HEK293 (cell line): ENCODE measurements at regions not wholly inside any gene's neighbourhood (a gene's known extent, or its start where the extent isn't known, plus 50 kb on each side); places are given as distances from the start of the nearest gene placed in this dataset.

Experiments
- CTCF ChIA-PET: fragments of 350-600 bp; formaldehyde crosslinking; extraction: SDS; loops from one replicate; lab custom pipeline; 2021; ENCODE audit warnings: antibody characterized with exemption; lab: Yijun Ruan, JAX
- POLR2A ChIA-PET: fragments of 300-600 bp; formaldehyde crosslinking; extraction: SDS; loops from one replicate; lab custom pipeline; 2020; ENCODE audit warnings: antibody characterized with exemption, inconsistent platforms; lab: Yijun Ruan, JAX
- H3K27ac ChIP-seq: fragments of 200-500 bp; sonication (Bioruptor generic); 2 replicates; pipeline ENCODE4 v1.5.1; 2014; ENCODE audit warnings: low read depth, low read length, control low read depth, inconsistent platforms; ENCODE audit errors: extremely low read depth
- H3K36me3 ChIP-seq, 2 experiments: fragments of 200-500 bp in 1 of 2; sonication (Bioruptor generic) in 1 of 2; 1 replicate in 1 of 2; 2 replicates in 1 of 2; pipeline ENCODE4 v1.5.1; 2014 to 2017; ENCODE audit warnings: inconsistent platforms in 2 of 2, low read length in 2 of 2; ENCODE audit not compliant: control insufficient read depth in 2 of 2, insufficient read depth in 1 of 2
- H3K4me1 ChIP-seq: fragments of 200-500 bp; sonication (Bioruptor generic); 2 replicates; pipeline ENCODE4 v1.5.1; 2014; ENCODE audit warnings: mild to moderate bottlenecking, low read length, inconsistent platforms; ENCODE audit not compliant: control insufficient read depth, insufficient read depth
- H3K4me3 ChIP-seq: 2 replicates; pipeline ENCODE4 v1.5.1; 2011; ENCODE audit warnings: low read depth, mild to moderate bottlenecking, control low read depth, low read length, moderate library complexity
- H3K9me3 ChIP-seq: fragments of 200-500 bp; sonication (Bioruptor generic); 2 replicates; pipeline ENCODE4 v1.5.1; 2014; ENCODE audit warnings: low read depth, low read length, inconsistent platforms; ENCODE audit not compliant: control insufficient read depth, insufficient read depth
- HIC1 ChIP-seq: fragments of 450-650 bp; formaldehyde crosslinking; IDR thresholded peaks from 2 replicates; pipeline ENCODE4 v1.5.1; 2016; ENCODE audit warnings: missing biosample characterization, missing genetic modification characterization
- KLF1 ChIP-seq: fragments of 450-650 bp; formaldehyde crosslinking; IDR thresholded peaks from 2 replicates; pipeline ENCODE4 v1.5.1; 2016; ENCODE audit warnings: missing biosample characterization, missing genetic modification characterization
- KLF10 ChIP-seq: fragments of 450-650 bp; IDR thresholded peaks from 2 replicates; pipeline ENCODE4 v1.5.1; 2018; ENCODE audit warnings: missing biosample characterization, mild to moderate bottlenecking, missing genetic modification characterization
- OSR2 ChIP-seq: fragments of 450-650 bp; formaldehyde crosslinking; IDR thresholded peaks from 2 replicates; pipeline ENCODE4 v1.5.1; 2016; ENCODE audit warnings: missing biosample characterization, missing genetic modification characterization
- PRDM1 ChIP-seq: fragments of 450-650 bp; formaldehyde crosslinking; IDR thresholded peaks from 2 replicates; pipeline ENCODE4; 2016; ENCODE audit warnings: missing biosample characterization, missing genetic modification characterization
- RBAK ChIP-seq: fragments of 450-650 bp; formaldehyde crosslinking; IDR thresholded peaks from 2 replicates; pipeline ENCODE4 v1.5.1; 2016; ENCODE audit warnings: missing biosample characterization, missing genetic modification characterization
- ZFP69B ChIP-seq: fragments of 450-650 bp; formaldehyde crosslinking; IDR thresholded peaks from 2 replicates; pipeline ENCODE4 v1.5.1; 2016; ENCODE audit warnings: missing biosample characterization, missing genetic modification characterization
- ZIC2 ChIP-seq: fragments of 450-650 bp; formaldehyde crosslinking; IDR thresholded peaks from 2 replicates; pipeline ENCODE4 v1.5.1; 2016; ENCODE audit warnings: missing biosample characterization, missing genetic modification characterization
- ZNF18 ChIP-seq: fragments of 450-650 bp; formaldehyde crosslinking; IDR thresholded peaks from 2 replicates; pipeline ENCODE4 v1.5.1; 2016; ENCODE audit warnings: missing biosample characterization, missing genetic modification characterization
- ZNF221 ChIP-seq: fragments of 450-650 bp; formaldehyde crosslinking; IDR thresholded peaks from 2 replicates; pipeline ENCODE4 v1.5.1; 2017; ENCODE audit warnings: missing biosample characterization, missing genetic modification characterization, borderline replicate concordance
- ZNF223 ChIP-seq: fragments of 450-650 bp; formaldehyde crosslinking; IDR thresholded peaks from 2 replicates; pipeline ENCODE4 v1.5.1; 2016; ENCODE audit warnings: missing biosample characterization, missing genetic modification characterization
- ZNF23 ChIP-seq: fragments of 450-650 bp; formaldehyde crosslinking; IDR thresholded peaks from 2 replicates; pipeline ENCODE4 v1.5.1; 2016; ENCODE audit warnings: missing biosample characterization, missing genetic modification characterization, borderline replicate concordance
- ZNF274 ChIP-seq, 2 experiments: fragments of 200-500 bp in 1 of 2; fragments of 450-650 bp in 1 of 2; sonication (Bioruptor generic) in 1 of 2; formaldehyde crosslinking in 1 of 2; IDR thresholded peaks; 2 replicates each; pipeline versions ENCODE4 v1.5.1 to v1.6.1; 2014 to 2016; ENCODE audit warnings: borderline replicate concordance in 1 of 2, inconsistent platforms in 1 of 2, low read length in 1 of 2, missing biosample characterization in 1 of 2, missing genetic modification characterization in 1 of 2
- ZNF354C ChIP-seq: fragments of 450-650 bp; formaldehyde crosslinking; IDR thresholded peaks from 2 replicates; pipeline ENCODE4 v1.5.1; 2016; ENCODE audit warnings: missing biosample characterization, missing genetic modification characterization, low read depth, borderline replicate concordance
- ZNF391 ChIP-seq: fragments of 450-650 bp; formaldehyde crosslinking; IDR thresholded peaks from 2 replicates; pipeline ENCODE4 v1.5.1; 2016; ENCODE audit warnings: low read depth, missing biosample characterization, missing genetic modification characterization, borderline replicate concordance
- ZNF48 ChIP-seq: fragments of 450-650 bp; formaldehyde crosslinking; IDR thresholded peaks from 2 replicates; pipeline ENCODE4 v1.5.1; 2016; ENCODE audit warnings: missing biosample characterization, missing genetic modification characterization
- ZNF510 ChIP-seq: fragments of 450-650 bp; formaldehyde crosslinking; IDR thresholded peaks from 2 replicates; pipeline ENCODE4 v1.5.1; 2018; ENCODE audit warnings: mild to moderate bottlenecking, missing genetic modification characterization, missing biosample characterization; ENCODE audit not compliant: insufficient replicate concordance
- ZNF518A ChIP-seq: fragments of 450-650 bp; formaldehyde crosslinking; conservative IDR thresholded peaks from 2 replicates; pipeline ENCODE4 v1.5.1; 2016; ENCODE audit warnings: low read depth, missing biosample characterization, missing genetic modification characterization
- ZNF560 ChIP-seq: fragments of 450-650 bp; formaldehyde crosslinking; IDR thresholded peaks from 2 replicates; pipeline ENCODE4 v1.5.1; 2017; ENCODE audit warnings: missing biosample characterization, missing genetic modification characterization, borderline replicate concordance
- ZNF571 ChIP-seq: fragments of 450-650 bp; formaldehyde crosslinking; IDR thresholded peaks from 2 replicates; pipeline ENCODE4 v1.5.0; 2017; ENCODE audit warnings: missing biosample characterization, missing genetic modification characterization
- ZNF580 ChIP-seq: fragments of 450-650 bp; formaldehyde crosslinking; IDR thresholded peaks from 2 replicates; pipeline ENCODE4 v1.5.1; 2016; ENCODE audit warnings: missing biosample characterization, missing genetic modification characterization
- ZNF596 ChIP-seq: fragments of 450-650 bp; IDR thresholded peaks from 2 replicates; pipeline ENCODE4 v1.5.0; 2018; ENCODE audit warnings: missing biosample characterization, mild to moderate bottlenecking, missing genetic modification characterization, moderate library complexity
- ZNF670 ChIP-seq: fragments of 450-650 bp; formaldehyde crosslinking; IDR thresholded peaks from 2 replicates; pipeline ENCODE4 v1.5.1; 2016; ENCODE audit warnings: missing biosample characterization, missing genetic modification characterization, low read depth
- ZNF747 ChIP-seq: fragments of 450-650 bp; formaldehyde crosslinking; IDR thresholded peaks from 2 replicates; pipeline ENCODE4 v1.5.1; 2016; ENCODE audit warnings: missing biosample characterization, missing genetic modification characterization
- ZNF785 ChIP-seq: fragments of 450-650 bp; formaldehyde crosslinking; IDR thresholded peaks from 2 replicates; pipeline ENCODE4 v1.5.1; 2016; ENCODE audit warnings: missing biosample characterization, missing genetic modification characterization
- ZNF843 ChIP-seq: fragments of 450-650 bp; formaldehyde crosslinking; IDR thresholded peaks from 2 replicates; pipeline ENCODE4 v1.5.1; 2016; ENCODE audit warnings: missing biosample characterization, missing genetic modification characterization
- ZXDB ChIP-seq: fragments of 450-650 bp; formaldehyde crosslinking; IDR thresholded peaks from 2 replicates; pipeline ENCODE4 v1.5.1; 2016; ENCODE audit warnings: missing biosample characterization, missing genetic modification characterization

GRCh38 chr12:40587421-40587820, 104.8 kb upstream of the CNTN1 start (continued):
- TF ChIP-seq ZNF596 (tag by site-specific recombination) (no peak), KLF10 (tag by site-specific recombination) (no peak), ZNF580 (tag by site-specific recombination) (no peak), ZNF18 (tag by site-specific recombination) (no peak), ZNF670 (no peak), PRDM1 (tag by site-specific recombination) (no peak), ZNF518A (tag by site-specific recombination) (no peak), ZNF223 (tag by site-specific recombination) (no peak), ZNF747 (tag by site-specific recombination) (no peak), ZNF23 (tag by site-specific recombination) (no peak)

GRCh38 chr12:40587970-40588369, 104.3 kb upstream of the CNTN1 start:
- Histone ChIP-seq H3K9me3 (no peaks in the 10 kb centered on the region), H3K36me3 (no peaks in the 10 kb centered on the region), H3K4me1 (no peaks in the 10 kb centered on the region), H3K27ac (no peak overlapping the region), H3K4me3 (no peak overlapping the region)
- ChIA-PET POLR2A (no interaction called here), CTCF (no interaction called here)
- TF ChIP-seq ZNF571 (tag by site-specific recombination) = no peak
- no peak for TF ChIP-seq ZNF274 (IDR thresholded peaks at IDR 0.05; ENCODE audit: low read length)
- TF ChIP-seq ZNF274 (tag by site-specific recombination; IDR thresholded peaks at IDR 0.05; ENCODE audit: borderline replicate concordance) = no peak
- no peak for TF ChIP-seq ZIC2 (tag by site-specific recombination)
- TF ChIP-seq ZNF391 (tag by site-specific recombination) = no peak
- no peak for TF ChIP-seq ZNF48 (tag by site-specific recombination)
- TF ChIP-seq ZNF843 (tag by site-specific recombination) = no peak
- no peak for TF ChIP-seq KLF1 (tag by site-specific recombination)
- TF ChIP-seq ZNF560 (tag by site-specific recombination) = no peak

GRCh38 chr12:40597133-40597532, 95.1 kb upstream of the CNTN1 start:
- H3K4me3 ChIP-seq = no peak overlapping the region
- H3K4me1 ChIP-seq = no peaks in the 10 kb centered on the region
- H3K27ac ChIP-seq = no peak overlapping the region
- POLR2A ChIA-PET = no interaction called here
- no peaks in the 10 kb centered on the region for H3K9me3 ChIP-seq
- no peaks in the 10 kb centered on the region for H3K36me3 ChIP-seq
- CTCF ChIA-PET = no interaction called here
- TF ChIP-seq OSR2 (tag by site-specific recombination) (no peak), ZNF510 (tag by site-specific recombination) (no peak), ZFP69B (tag by site-specific recombination) (no peak), ZNF221 (no peak), HIC1 (tag by site-specific recombination) (no peak), ZNF785 (tag by site-specific recombination) (no peak), ZNF354C (no peak), RBAK (tag by site-specific recombination) (no peak), ZXDB (tag by site-specific recombination) (no peak)
